Astrocyte (in vitro differentiated cells and primary cell): ENCODE measurements at regions not wholly inside any gene's neighbourhood (a gene's known extent, or its start where the extent isn't known, plus 50 kb on each side); places are given as distances from the start of the nearest gene placed in this dataset.

ENCODE experiments used
- EZH2 ChIP-seq: IDR thresholded peaks from 2 replicates; pipeline ENCODE4 v1.6.1; 2012; ENCODE audit warnings: mild to moderate bottlenecking, low read length, inconsistent platforms; ENCODE audit not compliant: insufficient read depth
- TF ChIP-seq, protein P1 (sequence below): IDR thresholded peaks from 2 replicates; pipeline ENCODE4 v1.5.1; 2011; ENCODE audit warnings: low read depth, mild to moderate bottlenecking, inconsistent platforms, low read length, moderate library complexity; ENCODE audit not compliant: insufficient read depth

DNA sequence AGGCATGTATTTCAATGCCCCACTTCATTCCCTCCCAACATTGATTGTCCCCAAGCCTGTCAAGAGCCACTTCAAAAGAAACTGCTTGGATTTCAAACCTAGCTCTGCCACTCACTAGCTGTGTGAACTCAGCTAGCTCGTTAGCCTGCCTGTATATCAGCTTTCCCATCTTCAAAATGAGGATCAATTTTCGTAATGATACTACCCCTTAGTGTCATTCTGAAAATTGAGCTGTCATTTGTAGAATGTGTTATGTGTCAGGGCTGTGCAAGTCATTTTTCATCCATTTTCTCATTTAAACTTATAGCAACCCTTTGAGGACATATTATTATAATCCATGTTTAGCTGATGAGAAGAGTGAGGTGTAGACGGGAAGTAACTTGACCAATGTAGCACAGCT is 88.6 kb downstream of the TRIM42 start:
- TF ChIP-seq, protein P1, sequence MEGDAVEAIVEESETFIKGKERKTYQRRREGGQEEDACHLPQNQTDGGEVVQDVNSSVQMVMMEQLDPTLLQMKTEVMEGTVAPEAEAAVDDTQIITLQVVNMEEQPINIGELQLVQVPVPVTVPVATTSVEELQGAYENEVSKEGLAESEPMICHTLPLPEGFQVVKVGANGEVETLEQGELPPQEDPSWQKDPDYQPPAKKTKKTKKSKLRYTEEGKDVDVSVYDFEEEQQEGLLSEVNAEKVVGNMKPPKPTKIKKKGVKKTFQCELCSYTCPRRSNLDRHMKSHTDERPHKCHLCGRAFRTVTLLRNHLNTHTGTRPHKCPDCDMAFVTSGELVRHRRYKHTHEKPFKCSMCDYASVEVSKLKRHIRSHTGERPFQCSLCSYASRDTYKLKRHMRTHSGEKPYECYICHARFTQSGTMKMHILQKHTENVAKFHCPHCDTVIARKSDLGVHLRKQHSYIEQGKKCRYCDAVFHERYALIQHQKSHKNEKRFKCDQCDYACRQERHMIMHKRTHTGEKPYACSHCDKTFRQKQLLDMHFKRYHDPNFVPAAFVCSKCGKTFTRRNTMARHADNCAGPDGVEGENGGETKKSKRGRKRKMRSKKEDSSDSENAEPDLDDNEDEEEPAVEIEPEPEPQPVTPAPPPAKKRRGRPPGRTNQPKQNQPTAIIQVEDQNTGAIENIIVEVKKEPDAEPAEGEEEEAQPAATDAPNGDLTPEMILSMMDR = no peak
- TF ChIP-seq EZH2 = no peak
